GM10847 (cell line): ENCODE measurements at regions not wholly inside any gene's neighbourhood (a gene's known extent, or its start where the extent isn't known, plus 50 kb on each side); places are given as distances from the start of the nearest gene placed in this dataset.

ENCODE experiments used
- POLR2A ChIP-seq: IDR thresholded peaks from 2 replicates; pipeline ENCODE4 v1.6.1; 2011; ENCODE audit not compliant: insufficient read length; ENCODE audit errors: extremely low read depth

- TF ChIP-seq POLR2A: no peak
Observed at GRCh38 chr6:100322886-100323285, 141.8 kb downstream of the SIM1 start.

DNA sequence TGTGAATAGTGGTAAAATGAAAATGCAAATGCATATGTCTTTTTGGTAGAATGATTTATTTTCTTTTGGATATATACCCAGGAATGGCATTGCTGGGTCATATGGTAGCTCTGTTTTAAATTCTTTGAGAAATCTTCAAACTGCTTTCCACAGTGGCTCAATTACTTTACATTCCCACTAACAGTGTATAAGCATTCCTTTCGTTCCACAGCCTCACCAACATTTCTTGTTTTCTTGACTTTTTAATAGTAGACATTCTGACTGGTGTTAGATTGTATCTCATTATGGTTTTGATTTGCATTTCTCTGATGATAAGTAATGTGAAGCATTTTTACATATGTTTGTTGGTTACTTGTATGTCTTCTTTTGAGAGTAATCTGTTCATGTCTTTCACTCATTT lies 144.0 kb downstream of the SIM1 start:
- no peak for TF ChIP-seq POLR2A

DNA sequence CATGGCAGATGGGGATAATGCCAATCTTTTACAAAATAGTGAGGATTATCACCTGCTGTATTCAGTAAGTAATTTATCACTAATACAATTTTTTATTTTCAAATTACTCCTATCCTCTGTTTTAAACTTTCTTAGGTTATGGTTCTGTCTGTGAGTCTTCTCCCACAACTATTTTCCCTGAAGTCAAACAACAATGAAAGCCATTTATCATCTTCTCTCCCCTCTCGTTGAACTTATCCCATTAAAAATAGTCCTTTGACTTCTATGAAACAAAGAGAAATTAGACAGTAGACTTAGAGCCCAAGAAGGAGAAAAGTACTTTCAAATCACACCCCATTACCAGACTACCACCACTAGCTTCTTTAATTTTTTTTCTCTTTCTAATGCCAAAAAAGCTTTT lies 147.7 kb downstream of the SIM1 start:
- TF ChIP-seq POLR2A: no peak

DNA sequence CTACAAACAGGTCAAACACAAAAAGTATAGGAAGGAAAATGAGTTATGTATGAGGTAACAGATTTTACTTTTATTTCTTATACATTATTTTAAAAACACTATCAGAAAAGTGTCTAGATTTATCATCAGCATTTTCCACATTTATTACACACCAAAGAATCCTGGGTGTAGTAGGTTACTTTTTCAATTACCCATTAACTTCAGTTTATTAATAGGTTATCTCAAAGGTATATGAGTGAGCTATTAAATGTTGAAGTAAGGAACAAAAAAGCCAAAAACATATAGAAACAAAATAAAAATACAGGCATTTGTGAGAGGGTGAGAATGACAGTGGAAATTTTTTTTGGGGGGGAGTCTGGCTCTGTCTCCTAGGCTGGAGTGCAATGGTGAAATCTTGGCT lies 150.5 kb downstream of the SIM1 start:
- TF ChIP-seq POLR2A: no peak

GRCh38 chr6:100311707-100312251 lies 152.9 kb downstream of the SIM1 start:
- no peak for TF ChIP-seq POLR2A

- no peak for TF ChIP-seq POLR2A
Observed at GRCh38 chr6:100309174-100309573, 155.5 kb downstream of the SIM1 start.

DNA sequence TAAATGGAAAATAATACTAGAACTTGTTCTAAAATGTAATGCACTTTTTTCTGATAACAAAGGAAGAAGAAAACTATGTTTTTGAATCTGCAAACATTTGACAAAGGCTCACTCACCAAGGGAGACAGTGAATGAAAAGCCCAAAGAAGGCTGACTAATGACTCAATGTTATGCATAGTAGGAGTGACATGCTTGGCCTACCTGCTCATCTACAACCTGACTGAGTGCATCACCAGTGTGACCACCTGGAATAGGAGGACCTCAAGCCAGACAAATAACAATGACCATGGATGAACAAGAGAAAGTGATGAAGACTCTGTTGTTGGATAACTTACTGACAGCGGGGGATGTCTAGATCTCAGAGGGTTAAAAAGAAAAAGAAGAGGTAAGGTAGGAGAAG lies 157.2 kb downstream of the SIM1 start:
- TF ChIP-seq POLR2A: no peak

DNA sequence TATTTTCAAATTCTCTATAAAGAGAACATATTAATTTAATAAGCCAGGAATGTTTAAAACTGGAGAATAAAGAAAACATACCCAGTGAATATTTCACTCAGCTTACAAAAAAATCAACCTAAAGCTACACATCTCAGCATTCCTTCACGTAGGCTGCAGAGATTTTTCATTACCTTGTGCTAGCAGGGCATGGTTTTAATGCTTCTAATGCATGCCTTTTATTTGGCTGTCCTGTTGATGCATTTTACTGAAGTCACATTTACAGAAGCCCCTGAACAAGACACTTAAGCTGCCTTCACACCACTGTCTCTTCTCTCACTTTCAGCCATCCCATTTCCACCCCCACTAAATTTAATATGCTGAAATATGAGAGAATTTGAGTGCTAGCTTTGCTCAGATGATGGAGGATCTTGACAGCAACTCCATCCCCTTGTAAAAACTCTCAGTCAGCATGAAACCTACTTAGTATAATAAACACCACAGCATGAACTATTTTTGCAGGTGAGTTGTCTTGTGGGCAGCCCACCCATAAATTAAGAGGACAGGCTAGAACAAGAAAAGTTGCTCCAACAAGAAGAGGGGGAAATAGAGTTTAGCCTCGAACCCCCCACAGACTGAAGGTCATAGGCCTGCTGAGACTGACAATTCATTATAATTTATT lies 159.4 kb downstream of the SIM1 start:
- TF ChIP-seq POLR2A: no peak

DNA sequence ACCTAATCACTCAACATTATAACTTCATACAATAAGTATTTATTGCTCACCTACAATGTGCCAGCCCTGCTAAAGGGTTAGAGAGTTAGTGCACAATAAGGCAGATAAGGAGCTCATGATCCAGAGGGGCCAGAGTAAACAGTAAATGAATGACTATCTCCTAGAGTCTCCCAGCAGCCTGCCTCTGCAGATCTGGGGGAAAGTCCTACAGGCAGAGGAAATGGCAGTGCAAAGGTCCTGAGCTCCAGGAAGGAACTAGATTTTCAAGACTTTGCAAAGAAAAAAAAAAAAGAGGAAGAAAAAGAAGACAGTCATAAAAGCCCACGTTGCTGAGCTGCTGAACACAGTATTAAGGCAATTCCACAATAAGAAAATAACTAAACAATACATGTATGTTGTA lies 160.1 kb downstream of the SIM1 start:
- TF ChIP-seq POLR2A: no peak

GRCh38 chr6:100301731-100302130 lies 163.0 kb downstream of the SIM1 start:
- no peak for TF ChIP-seq POLR2A

- no peak for TF ChIP-seq POLR2A
Observed at GRCh38 chr6:100300221-100300736, 164.4 kb downstream of the SIM1 start.

DNA sequence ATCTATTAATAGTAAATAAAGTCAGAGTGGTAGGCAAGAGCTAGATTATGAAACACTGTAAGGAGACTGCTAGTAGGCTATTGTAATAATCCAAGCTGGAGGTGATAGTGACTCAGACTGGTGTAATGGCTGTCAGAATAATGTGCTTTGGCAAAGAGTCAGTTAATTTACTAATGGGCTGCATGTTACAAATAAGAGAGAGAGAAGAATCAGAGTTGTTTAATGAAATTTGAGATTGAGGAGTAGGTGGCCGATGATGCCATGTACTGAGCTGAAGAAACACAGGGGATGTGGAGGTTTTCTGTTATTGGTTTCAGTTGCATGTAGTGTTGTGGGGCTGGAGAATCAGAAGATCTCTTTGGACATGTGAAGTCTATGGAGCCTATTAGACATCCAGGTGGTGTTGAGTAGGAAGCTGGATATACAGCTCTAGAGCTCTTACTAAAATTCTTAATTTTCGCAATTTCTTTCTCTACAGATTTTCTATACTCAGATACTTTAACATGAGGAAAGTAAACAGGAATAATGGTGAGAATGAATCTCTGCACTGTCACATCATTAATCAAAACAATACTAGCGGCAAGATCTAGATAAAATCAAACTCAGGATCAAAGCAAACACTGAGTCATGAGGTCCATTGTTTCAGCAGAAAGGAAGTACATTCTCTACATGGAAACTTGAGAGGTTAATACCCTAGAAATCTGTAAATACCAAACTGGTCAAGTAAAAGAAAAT lies 167.7 kb downstream of the SIM1 start:
- no peak for TF ChIP-seq POLR2A

- no peak for TF ChIP-seq POLR2A
Observed at GRCh38 chr6:100289285-100289684, 175.4 kb downstream of the SIM1 start.

- no peak for TF ChIP-seq POLR2A
Observed at GRCh38 chr6:100288311-100288710, 176.4 kb downstream of the SIM1 start.

DNA sequence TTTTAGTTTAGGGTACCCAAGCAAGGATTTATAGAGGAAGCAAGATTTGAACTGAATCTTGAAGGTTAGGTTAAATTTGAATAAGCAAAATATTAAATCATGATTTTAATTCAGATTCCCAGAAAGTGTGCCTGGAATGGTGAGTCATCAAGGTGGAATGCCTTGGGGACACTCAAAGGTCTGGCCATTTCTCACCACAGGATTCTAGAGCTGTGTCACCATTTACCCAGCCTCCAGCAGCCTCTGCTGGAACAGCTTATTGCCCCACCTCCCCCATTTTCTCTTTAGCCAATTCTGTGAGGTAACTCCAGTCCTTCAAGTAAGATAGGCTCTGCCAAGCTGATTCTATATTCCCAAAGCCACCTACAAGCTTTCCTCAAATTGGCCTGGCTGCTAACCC lies 181.4 kb downstream of the SIM1 start:
- no peak for TF ChIP-seq POLR2A

DNA sequence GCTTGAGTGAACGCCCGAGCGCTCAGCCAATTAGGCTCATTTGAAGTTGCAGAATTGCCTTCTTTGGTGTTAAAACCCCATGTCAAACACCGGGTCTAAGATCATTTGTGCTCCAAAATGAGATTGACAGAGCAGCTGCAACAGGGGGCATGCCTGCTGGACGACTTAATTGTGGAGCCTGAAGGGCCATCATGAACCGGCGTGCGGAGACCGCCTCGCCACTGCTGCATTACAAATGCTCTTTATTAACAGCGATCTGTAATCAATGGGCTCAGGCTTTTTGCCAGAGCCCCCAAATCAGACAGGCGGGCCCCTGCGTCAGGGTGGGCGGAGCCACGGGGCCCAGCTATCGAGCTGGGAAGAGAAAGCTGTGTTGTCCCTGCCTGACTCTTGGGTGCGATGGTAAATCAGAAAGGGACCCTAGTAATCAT lies 183.2 kb downstream of the SIM1 start:
- no peak for TF ChIP-seq POLR2A
